ENCODE measurements at regions not wholly inside any gene's neighbourhood (a gene's known extent, or its start where the extent isn't known, plus 50 kb on each side); places are given as distances from the start of the nearest gene placed in this dataset.

DNA sequence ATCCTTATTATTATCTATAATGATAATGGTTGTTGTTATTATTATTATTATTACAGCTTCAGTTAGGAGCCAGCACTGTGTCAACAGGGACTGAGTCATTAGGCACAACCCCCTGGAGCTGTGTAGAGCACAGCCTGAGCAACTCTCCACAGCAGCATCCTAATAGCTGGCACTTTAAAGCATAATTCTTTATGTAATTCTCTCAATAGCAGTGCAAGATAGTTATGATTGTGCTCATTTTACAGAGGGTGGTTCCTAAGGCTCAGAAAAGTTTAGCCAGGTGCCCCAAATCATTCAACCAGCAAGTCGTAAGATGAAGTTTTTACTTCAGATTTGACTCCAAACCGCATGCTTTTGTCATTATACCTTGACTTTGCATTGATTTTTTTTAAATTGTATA is 390.3 kb downstream of the ANXA1 start:
- H3K4me3 ChIP-seq (ENCODE audit: control insufficient read depth, low read depth, low read length), result no peak overlapping the region
- no peak for TF ChIP-seq CTCF (IDR thresholded peaks at IDR 0.05; ENCODE audit: control insufficient read depth, insufficient read depth, low read depth, low read length, missing control alignments)
- DNase-seq (ENCODE audit: low read depth), result no peak

GRCh38 chr9:73543727-73544126 is 392.1 kb downstream of the ANXA1 start:
- no peak overlapping the region for H3K4me3 ChIP-seq (ENCODE audit: control insufficient read depth, low read depth, low read length)
- TF ChIP-seq CTCF (IDR thresholded peaks at IDR 0.05; ENCODE audit: control insufficient read depth, insufficient read depth, low read depth, low read length, missing control alignments), result no peak
- DNase-seq (ENCODE audit: low read depth), result no peak

- no peak overlapping the region for H3K4me3 ChIP-seq (ENCODE audit: control insufficient read depth, low read depth, low read length)
- DNase-seq (ENCODE audit: low read depth), result no peak
- no peak for TF ChIP-seq CTCF (IDR thresholded peaks at IDR 0.05; ENCODE audit: control insufficient read depth, insufficient read depth, low read depth, low read length, missing control alignments)
These were observed 396.5 kb downstream of the ANXA1 start for GRCh38 chr9:73548201-73548600.

- no peak for DNase-seq (ENCODE audit: low read depth)
- no peak overlapping the region for H3K4me3 ChIP-seq (ENCODE audit: control insufficient read depth, low read depth, low read length)
- no peak for TF ChIP-seq CTCF (IDR thresholded peaks at IDR 0.05; ENCODE audit: control insufficient read depth, insufficient read depth, low read depth, low read length, missing control alignments)
These were observed 398.3 kb downstream of the ANXA1 start for GRCh38 chr9:73549991-73550390.

DNA sequence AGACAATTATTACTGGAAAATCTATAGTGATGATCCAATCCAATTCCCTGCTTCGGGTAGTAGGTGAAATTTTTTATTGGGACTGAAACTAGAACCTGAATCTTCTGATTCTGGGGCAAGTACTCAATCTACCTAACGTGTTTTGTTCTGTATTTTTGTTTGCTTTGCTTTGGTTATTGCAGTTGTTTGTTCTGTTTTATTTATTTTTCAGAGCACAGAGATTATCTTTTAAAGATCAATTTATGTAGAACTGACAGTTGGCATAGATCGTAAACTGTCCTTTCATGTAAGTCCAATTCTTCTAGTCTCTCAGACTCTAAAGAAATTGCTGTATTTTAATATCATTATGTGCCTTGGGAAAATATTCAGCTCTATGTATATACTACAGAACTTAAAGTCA is 401.6 kb downstream of the ANXA1 start:
- no peak overlapping the region for H3K4me3 ChIP-seq (ENCODE audit: control insufficient read depth, low read depth, low read length)
- TF ChIP-seq CTCF (IDR thresholded peaks at IDR 0.05; ENCODE audit: control insufficient read depth, insufficient read depth, low read depth, low read length, missing control alignments), result no peak

GRCh38 chr9:73558471-73558870 is 406.8 kb downstream of the ANXA1 start:
- DNase-seq (ENCODE audit: low read depth), result no peak
- H3K4me3 ChIP-seq (ENCODE audit: control insufficient read depth, low read depth, low read length), result no peak overlapping the region
- TF ChIP-seq CTCF (IDR thresholded peaks at IDR 0.05; ENCODE audit: control insufficient read depth, insufficient read depth, low read depth, low read length, missing control alignments), result no peak

More for the DNA sequence above, 401.6 kb downstream of the ANXA1 start:
- no peak for DNase-seq (ENCODE audit: low read depth)

DNA sequence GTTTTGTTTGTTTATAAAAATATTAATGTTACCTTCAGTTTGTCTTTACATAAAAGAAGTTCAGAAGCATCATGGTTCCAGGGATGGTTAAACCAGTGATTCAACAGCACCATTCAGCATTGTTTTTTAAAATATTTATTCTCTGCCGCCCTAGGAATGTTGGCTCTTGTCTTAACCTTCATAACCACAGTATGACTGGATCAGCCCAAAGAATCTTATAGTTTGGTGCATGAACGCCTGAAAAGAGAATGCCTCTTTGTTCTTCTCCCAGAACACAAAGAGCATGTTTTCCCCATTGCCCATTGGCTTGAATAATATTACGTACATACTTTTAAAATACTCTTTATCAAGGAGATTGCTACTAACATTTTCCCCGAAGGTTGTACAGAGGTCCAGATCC is 413.4 kb downstream of the ANXA1 start:
- TF ChIP-seq CTCF (IDR thresholded peaks at IDR 0.05; ENCODE audit: control insufficient read depth, insufficient read depth, low read depth, low read length, missing control alignments), result no peak
- H3K4me3 ChIP-seq (ENCODE audit: control insufficient read depth, low read depth, low read length), result no peak overlapping the region
- DNase-seq (ENCODE audit: low read depth), result no peak

All from AG09309 (cell line).